ENCODE measurements at regions not wholly inside any gene's neighbourhood (a gene's known extent, or its start where the extent isn't known, plus 50 kb on each side); places are given as distances from the start of the nearest gene placed in this dataset.

GRCh38 chr2:234250926-234251325, 200.4 kb downstream of the SPP2 start:
- no peak for DNase-seq (ENCODE audit: low read depth, low spot score)
- intact Hi-C loops (cut with micrococcal nuclease) (loop anchor here (5.0 to 10.0 kb wide), 2 partner anchors 186 to 574 kb away; no protein-coding TSS in a partner anchor), dilution Hi-C loops (cut with MboI; ENCODE audit: extremely low pct_ligation_motif_present, low sequenced_read_pairs) (no loop called here)
- Histone ChIP-seq H3K36me3 (ENCODE audit: control insufficient read depth in 2 of 2, extremely low read depth in 1 of 2, insufficient read depth in 2 of 2, low read length in 2 of 2) (no peaks in the 10 kb centered on the region), H3K4me2 (ENCODE audit: insufficient read depth, low read length) (no peak overlapping the region), H3K9me1 (replicated peaks; ENCODE audit: control insufficient read depth, extremely low read depth, insufficient read depth, low read length) (no peaks in the 10 kb centered on the region), H2AFZ (ENCODE audit: low read depth, low read length) (no peak overlapping the region), H3K9ac (replicated peaks; ENCODE audit: extremely low read depth, insufficient read depth, low read length) (no peak overlapping the region), H3K9me3 (replicated peaks; ENCODE audit: control insufficient read depth, insufficient read depth, low read length) (no peaks in the 10 kb centered on the region), H3K4me3 (replicated peaks in 1 of 3; ENCODE audit: insufficient read depth in 1 of 3, low read depth in 1 of 3, low read length in 3 of 3) (no peak overlapping the region), H4K20me1 (replicated peaks; ENCODE audit: control insufficient read depth, extremely low read depth, insufficient read depth, low read length) (no peaks in the 10 kb centered on the region), H3K79me2 (ENCODE audit: control insufficient read depth, insufficient read depth, low read length) (no peaks in the 10 kb centered on the region), H3K27me3 (ENCODE audit: control insufficient read depth in 2 of 2, insufficient read depth in 2 of 2, low read length in 2 of 2) (no peaks in the 10 kb centered on the region), H3K27ac (ENCODE audit: insufficient read depth, low read depth, low read length) (no peak overlapping the region), H3K4me1 (ENCODE audit: control insufficient read depth, extremely low read depth, insufficient read depth, low read length) (peaks cover 33% of the 10 kb centered on the region)
- BruUV-seq (replicated peaks), result no TSS peak
- FAIRE-seq, result no peak
- no peak for TF ChIP-seq CTCF (IDR thresholded peaks at IDR 0.05; ENCODE audit: extremely low read depth in 1 of 2, insufficient read depth in 1 of 2, low read depth in 1 of 2, low read length in 2 of 2)
- TF ChIP-seq POLR2AphosphoS5 (IDR thresholded peaks at IDR 0.05; ENCODE audit: insufficient read depth, low read depth, low read length), result no peak
- TF ChIP-seq FOS (IDR thresholded peaks at IDR 0.05; ENCODE audit: borderline replicate concordance, insufficient read depth, low read length), result no peak
- no peak for TF ChIP-seq JUN (IDR thresholded peaks at IDR 0.05; ENCODE audit: borderline replicate concordance, insufficient read depth, insufficient read length, low read depth)
- no peak for TF ChIP-seq MAX (IDR thresholded peaks at IDR 0.05; ENCODE audit: insufficient read depth, insufficient read length)
- TF ChIP-seq MYC (IDR thresholded peaks at IDR 0.05; ENCODE audit: low read depth, low read length), result no peak
- TF ChIP-seq GATA2 (IDR thresholded peaks at IDR 0.05; ENCODE audit: insufficient read depth, insufficient read length, low read depth, low read length), result no peak
- no peak for TF ChIP-seq EZH2 (IDR thresholded peaks at IDR 0.05; ENCODE audit: borderline replicate concordance, low read depth, low read length, severe bottlenecking)
- no peak for TF ChIP-seq POLR2A (IDR thresholded peaks at IDR 0.05; ENCODE audit: low read depth, low read length)
- ChIA-PET CTCF (interaction anchor here (1.2 to 2.3 kb wide), 3 partner anchors 35 to 115 kb away, joined by 3 to 11 read pairs (median 9); no protein-coding TSS in a partner anchor), POLR2A (no interaction called here)
